ENCODE measurements at regions not wholly inside any gene's neighbourhood (a gene's known extent, or its start where the extent isn't known, plus 50 kb on each side); places are given as distances from the start of the nearest gene placed in this dataset.

DNA sequence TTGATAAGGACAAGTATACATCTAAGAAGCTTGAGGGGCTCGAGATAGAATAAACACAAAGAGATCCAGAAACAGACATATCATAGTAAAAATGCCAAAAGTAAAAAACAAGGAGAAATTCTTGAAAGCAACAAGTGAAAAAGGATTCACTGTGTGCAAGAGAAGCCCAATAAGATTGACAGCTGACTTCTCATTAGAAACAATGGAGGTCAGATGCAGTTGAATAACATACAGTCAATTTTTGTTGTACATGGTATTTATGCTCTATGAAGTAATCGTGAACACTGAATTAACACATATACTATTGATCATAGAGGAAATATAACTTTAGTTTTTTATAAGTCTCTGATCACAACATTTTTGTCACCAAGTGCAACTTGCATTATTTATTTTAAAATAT is 982.8 kb upstream of the SORCS1 start:
- DNase-seq: no peak

DNA sequence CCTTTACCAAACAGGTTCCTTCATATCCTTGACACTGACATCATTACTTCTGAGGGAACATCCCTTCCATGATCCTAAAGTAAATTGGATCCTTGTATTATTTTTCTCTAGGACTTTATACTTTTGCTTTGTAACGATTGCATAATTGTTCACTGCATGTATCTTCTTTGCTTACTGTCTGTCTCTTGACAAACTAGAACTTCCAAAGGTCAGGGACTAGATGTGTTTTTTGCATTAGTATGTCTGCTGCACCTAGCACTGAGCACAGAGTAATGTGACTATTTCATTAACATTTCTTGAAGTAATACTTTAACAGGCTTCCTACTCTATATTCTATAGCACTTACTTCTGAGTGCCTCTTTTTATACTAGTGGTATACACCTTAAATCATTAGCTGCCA is 976.6 kb upstream of the SORCS1 start:
- no peak for DNase-seq

DNA sequence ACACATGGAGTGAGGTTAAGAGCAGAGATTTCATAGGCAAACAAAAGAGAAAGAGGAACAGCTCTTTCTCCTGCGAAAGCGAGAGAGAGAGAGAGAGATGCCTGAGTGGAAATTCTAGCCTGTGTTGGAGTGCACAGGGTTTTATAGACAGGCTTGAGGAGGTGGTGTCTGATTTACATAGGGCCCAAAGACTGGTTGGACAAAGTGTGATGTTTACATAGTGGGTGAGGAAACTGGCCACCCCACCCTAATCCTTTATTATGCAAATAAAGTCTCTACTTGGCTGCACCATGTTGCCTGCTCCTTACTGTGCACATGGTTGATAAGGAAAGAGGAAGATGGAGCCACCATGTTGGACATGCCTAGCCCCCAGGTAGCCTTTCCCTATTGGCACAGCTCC is 967.8 kb upstream of the SORCS1 start:
- no peak for DNase-seq

DNA sequence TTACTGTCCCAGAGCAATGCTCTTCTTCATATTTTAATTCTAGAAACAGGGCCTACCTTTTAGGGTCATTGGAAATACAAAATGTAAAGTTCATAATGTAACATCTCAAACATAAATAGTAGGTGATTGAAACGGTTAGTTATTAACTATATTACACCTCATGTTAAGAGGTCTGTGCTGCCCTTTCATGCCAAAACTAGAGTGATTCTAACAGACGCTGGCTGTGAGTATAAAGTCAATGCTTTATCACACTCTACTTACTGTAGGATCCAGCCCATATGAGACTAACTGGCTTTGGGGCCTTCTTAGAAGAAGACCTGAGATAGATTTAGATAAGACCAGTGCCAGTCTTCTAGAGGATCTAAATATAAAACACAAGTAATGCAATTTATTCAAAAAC is 966.1 kb upstream of the SORCS1 start:
- no peak for DNase-seq

DNA sequence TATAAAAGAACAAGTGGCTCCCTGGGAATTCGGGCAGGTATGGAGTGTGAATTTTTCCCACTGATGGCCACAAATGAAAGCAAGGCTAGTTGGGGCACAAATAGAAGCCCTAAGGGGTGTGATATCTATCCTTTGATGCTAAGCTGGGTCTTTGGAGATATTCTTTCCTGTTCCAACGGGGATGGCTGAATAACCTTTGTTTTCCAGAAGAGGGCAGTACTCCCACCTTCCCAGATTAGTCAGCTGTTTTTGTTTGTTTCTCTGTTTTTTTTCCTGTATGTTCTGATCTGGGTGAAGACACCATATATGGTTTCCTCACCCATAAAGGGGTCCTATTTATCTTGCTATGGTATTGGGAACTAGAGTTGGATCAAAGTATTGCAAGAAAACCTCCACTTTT is 947.7 kb upstream of the SORCS1 start:
- no peak for DNase-seq

DNA sequence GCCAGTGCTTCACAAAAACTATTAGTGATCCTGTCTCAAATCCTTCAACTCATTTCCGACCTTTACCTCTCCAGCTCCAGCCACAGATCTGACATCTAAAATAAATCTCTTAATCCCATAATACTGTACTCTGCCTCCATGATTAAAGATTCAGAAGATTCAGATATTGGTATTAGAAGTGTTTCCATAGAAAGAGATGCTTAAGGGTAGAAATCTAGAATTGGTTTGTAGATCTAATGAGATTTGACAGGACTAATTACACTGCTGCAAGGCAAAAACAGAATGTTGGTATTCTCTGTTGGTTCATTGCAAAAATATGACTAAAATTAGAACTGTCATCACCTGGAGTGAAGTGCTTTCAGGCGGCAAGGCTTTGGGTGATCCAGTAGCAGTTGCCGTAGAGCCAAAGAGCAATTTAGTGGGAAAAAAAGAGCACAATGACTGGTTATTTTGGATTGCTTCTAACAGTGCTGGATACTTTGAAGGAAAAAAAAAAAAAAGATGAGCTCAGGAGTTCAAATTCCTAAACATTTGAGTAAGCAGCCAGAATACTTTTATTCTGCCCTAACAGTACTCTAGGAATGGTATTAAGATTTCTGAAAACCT is 940.1 kb upstream of the SORCS1 start:
- DNase-seq: no peak

DNA sequence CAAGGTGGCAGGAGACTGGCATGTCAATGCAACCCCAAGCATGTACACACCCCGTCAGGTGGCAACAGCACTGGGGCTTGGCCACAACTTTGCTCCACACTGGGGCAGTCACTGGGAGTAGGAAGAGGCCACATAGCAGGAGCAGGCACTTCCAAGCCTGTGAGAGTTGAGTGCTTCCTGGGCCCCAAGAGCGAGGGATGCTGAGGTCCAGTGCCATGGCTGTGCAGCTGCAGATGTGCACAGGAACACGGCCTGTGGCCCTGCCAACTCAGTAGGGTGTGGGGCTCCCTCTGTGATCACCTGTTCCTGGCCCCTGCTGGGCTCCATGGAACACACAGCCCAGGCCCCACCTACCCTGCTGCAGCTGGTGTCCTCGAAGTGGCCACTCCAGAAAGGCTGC is 932.8 kb upstream of the SORCS1 start:
- no peak for DNase-seq

DNA sequence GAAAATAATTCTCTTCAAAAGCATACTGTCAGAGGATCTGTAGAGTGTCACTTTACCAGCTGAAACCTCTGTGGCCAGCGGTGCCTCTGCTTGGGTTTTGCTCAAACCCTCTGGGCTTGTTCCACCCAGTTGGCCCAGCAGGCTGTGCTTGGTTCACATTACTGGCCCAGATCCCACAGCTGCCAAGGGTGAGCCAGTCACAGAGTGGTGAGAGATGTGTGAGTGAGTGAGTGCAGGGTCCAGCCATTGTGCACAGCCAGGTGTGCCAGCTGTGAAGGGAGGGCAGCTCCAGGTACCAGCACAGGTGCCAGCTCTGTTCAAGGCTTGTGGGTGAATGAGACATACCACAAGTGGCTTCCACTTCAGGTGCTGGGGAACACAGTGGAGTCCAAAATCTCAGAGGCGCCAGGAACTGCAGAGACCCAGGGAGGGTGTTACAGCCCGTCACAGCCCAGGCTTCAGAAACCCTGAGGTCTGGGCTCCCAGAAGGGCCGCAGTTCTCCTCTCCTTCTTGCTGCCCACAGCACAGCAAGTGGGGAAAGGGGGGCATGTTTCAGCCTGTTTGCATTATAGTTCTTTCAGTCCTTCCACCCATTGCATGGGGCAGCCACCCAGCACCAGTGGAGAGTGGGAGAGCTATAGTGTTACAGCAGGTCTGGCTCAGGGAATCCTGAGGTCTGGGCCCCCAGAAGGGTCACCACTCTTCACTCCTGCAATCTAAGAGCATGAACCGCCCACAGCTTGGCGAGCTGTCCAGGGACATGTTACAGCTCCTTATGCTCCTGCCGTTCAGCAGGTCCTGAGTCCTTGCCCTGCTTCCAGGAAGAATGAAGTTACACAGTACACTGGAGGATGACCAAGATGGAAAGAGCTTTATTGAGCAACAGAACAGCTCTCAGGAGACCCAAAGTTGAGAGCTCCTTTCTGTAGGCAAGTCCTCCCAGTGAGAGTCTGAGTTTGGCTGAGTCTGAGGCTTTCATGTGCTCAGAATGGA is 931.7 kb upstream of the SORCS1 start:
- no peak for DNase-seq

DNA sequence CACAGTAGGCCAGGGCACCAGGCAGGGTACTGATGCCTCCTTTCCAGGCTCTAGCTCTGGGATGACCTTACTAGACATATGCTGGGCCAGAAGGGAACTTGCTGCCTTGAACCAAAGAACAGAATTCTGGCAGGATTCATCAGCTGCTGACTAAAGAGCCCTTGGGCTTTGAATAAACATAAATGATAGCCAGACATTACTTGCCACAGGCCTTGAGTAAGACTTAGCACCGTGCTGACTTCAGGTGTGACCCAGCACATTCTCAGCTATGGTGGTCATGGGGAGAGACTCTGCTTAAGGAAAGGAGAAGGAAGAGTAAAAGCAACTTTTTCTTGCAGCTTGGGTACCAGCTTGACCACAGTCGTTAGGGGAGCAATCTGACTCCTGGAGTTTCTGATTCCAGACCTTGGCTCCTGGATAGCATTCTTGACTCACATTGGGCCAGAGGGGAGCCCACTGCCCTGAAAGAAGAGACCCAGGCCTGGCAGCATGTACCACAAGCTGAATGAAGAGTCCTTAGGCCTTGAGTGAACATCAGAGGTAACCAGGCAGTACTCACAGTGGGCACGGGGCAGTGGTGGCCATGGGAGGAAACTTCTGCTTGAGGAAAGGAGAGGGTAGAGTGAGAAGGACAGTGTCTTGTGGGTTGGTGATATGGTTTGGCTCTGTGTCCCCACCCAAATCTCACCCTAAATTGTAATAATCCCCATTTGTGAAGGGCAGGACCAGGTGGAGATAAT is 926.1 kb upstream of the SORCS1 start:
- DNase-seq: no peak

DNA sequence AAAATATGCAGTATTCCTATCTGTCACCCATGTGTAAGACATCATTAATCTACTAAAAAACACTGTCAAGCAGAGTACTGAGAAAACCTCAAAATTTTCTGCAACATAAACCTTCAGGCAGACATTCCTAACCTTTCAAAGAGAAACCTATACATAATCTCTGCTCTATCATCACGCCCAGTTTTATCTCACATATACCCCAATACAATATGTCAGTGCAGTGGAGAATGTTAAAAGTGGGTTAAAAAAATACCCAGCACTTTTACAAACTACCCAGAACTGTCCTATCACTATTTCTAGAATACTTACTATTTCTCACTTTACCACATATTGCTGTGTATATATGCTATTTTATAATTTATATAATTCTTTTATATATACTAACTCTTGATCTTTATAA is 922.0 kb upstream of the SORCS1 start:
- no peak for DNase-seq

DNA sequence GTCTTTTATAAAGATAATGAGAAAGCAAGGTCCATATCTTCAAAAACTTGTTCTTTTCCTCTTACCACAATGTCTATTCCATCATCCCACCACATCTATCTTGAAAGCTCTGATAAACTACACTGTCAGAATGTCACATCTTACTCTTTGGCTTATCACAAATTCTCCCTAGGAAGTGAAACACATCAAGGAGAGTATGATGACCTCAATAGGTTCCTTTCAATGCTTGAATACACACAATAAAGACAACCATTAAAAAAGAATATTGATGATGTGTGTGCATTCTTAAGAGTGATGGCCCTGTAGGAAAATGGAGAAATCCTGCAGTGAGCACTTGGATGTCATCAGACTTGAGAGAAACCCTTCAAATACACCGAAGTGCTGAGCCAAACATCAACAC is 918.1 kb upstream of the SORCS1 start:
- no peak for DNase-seq

DNA sequence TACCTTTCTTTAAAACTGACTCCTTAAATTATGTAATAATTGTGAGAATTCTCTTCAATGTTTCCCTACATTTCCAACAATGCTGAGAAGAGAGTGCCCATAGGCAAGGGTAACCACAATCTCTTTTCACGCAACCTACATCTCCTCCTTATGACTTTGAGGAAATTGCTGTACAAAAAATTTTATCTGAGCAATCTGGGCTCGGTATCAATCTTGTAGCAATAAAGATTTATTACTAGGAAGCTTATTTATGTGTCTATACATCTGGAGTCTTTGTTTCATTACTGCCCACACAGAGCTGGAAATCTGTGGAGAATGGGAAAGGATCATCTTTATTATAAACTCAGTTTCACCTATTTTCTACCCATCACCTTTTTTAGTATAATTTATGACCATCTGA is 913.8 kb upstream of the SORCS1 start:
- no peak for DNase-seq

DNA sequence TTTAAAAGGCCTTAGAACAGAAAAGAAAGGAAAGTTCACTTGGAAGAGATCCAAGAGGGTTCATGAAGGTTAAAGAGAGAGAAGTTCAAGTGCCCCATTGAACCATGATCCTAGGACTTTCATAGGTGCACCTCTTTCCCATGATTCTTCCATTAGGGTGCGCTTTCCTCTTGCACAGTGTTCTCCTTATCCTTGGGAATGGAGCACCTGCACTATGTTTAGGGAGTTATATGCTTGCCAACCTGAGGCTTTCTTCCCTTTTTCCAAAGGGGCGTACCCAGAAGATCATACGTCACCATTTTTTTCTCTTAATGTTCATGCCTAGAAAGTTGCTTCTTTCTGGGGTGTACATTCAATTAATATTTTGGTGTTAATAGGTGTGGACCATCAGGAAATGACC is 908.0 kb upstream of the SORCS1 start:
- DNase-seq: no peak

DNA sequence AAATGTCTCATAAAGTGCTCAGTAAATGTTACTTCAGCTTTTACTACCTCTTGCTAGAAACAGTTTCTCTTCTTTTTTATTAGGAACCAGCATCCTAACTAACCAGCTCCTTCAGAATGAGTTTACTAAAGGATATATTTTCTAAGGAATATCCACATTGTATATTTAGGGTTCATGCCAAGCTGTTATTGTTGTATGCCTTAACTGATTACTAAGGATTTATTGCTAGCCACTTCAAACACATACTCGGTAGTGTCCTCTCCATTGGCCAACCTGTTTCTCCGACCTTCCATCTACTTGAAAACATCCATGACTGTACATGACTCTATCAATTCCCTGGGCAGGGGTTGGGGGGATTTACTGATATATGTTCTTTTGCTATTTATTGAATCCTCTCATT is 906.3 kb upstream of the SORCS1 start:
- no peak for DNase-seq

DNA sequence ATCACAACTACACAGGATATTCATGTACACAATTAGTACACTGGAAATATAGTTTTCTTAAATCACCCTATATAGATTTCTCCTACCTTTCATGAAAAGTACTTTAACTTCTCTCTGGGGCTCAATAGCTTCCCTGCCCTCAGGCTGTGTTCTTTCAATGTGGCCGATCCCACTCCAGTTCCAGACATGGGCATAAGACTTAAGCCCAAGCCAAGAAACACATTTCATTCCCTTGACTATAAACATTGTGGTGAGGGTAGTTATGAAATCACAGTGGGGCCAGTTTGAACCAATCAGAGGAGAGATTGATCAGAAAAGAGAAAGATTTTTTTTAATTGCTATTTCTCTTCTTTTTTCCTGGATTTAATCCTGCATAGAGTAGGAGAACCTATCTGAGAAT is 904.6 kb upstream of the SORCS1 start:
- no peak for DNase-seq

DNA sequence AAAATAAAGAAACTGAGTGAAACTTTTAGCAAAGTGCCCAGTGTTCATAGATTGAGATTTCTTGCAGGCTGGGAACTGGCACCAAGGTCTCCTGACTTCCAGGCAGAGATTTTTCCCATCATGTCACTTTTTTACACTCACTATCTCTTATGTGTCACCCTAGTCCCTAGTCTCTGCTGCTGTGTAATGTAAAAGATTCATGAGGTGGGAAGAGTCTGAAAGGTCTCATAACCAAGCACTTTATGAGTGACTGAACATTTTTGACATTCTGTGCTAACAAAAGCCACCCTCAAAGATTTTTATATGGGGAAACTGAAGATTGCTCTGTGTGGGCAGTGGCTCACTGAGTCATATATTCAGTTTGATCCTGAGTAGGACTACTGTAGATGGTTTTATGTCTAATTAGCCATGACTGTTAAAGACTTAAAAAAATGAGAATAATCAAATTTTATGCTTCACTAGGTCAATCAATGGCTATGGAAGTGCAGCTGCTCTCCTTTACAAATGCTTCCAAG is 900.3 kb upstream of the SORCS1 start:
- DNase-seq: no peak

DNA sequence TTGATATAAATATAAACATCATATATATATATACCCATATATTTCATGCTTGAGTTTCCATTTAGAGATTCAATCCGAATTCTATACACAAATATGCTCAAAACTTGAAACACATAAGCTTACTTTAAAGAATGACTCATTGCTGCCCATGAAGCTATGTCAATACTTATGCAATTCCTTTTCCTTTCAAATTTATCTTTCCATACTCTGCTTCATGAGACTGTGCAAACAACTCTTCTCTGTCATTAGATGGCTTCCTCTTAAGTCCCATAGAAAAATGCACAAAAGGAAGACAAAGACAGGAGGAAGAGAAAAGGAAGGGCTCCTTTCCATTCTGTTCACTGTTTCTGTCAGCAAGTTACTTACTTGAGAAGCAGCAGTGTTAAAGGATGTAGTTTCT is 895.7 kb upstream of the SORCS1 start:
- peak in 1 of 2 experiments; percentile 0 for DNase-seq

DNA sequence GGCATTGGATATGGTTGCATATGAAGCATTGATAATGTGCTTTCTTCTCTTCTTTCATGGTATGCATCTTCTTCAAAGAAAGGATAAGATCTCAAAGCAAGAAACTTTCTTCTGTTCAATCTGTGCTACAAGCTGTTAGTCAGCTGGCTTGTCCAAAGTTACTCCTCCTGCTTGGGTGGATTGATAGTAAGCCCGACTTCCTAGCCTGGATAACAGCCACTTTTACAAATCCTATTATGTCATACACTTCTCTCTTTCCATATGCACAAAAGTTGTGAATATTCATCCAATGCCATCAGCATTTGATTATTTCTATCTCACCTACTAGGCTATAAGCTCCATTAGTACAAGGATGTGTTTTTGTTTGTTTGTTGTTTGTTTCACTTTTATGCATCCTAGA is 891.0 kb upstream of the SORCS1 start:
- no peak for DNase-seq

DNA sequence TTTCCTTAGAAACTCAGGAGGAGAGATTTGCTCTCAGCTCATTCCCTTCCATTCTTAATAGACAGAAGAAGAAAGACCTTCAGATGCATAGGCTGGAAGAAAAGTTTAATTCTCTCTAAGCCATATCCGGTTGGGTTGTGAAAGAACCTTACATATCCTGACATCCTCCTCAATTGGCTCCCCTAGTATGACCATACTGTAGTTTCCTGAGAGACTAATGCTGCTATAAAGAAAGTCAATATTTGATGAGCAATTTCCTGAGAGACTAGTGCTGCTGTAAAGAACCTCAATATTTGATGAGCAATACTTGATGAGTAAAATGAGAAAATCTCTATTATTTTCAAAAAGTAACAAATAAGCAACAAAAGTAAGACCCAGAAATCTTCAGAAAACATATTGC is 888.5 kb upstream of the SORCS1 start:
- no peak for DNase-seq

DNA sequence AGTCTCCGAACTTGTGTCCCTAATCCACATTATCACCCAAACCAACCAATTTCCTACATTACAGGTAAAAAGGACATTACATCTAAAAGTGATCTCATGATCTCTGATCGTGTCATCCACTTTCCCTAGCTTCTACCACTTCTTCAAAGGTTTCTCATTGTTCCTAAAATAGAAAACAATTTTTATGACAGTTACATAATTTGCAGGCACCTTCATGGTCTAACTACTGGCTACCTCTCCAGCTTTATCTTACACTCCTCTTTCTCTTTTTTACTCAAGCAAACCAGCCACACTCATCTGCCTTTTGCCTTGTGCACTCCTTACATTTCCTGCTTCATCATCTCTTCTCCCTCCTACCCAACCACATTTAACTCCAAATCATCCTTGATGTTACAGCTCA is 886.7 kb upstream of the SORCS1 start:
- DNase-seq: no peak

DNA sequence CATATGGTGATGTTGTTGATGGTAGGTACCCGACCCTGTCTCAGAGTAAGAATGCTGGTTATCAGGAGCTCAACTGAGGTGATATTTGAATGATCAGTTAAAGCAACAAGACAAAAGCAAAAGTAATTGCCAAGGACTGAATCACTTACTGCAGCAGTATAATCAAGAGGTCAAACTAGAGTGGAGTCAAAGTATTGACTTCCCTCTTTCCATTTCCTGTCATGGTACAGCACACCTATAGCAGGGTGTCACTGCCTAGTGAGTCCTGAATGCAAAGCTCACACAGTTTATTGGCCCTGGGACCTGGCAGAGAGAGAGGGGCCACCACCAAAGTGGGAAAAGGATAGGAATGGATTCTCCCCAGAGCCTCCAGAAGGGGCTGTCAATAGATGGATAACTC is 886.1 kb upstream of the SORCS1 start:
- DNase-seq: no peak

DNA sequence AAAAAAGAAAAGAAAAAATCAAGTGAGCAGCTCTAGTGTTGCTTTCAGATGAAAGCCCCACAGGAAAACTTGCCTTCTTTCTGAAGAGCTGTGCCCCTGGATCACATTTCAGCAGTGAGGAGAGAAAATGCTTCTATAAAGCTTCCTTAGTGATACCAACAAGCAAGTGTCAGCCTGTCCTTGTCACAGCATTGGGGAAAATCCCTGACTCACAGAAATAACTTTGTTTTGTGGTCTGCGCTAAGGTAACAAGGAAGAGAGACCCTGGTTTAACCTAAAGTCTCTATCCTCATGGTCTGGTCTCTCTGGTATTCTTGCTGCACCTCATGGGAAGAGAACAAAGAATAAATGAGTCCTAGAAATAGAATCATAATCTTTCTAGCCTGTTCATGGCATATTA is 885.2 kb upstream of the SORCS1 start:
- no peak for DNase-seq

DNA sequence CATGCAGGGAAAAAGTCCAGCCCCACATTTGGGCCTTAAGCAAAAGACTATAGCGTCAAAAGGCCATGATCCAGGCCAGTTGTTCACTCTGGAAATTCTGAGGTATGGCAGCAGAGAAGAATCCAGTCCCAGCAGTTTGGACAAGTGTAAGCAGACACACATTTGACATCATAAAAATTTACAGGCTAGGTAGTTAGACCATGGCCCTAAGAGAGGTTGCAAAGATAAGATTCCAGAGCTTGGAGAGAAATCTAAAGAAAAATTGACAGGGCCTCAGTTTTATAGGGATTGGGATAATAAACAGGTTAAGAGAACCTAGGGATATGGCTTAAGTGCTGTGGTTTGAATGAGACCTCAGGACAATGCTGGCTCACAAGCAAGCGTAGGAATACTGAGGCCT is 884.4 kb upstream of the SORCS1 start:
- no peak for DNase-seq

Measured in NCI-H1930 (cell line).